ENCODE measurements at regions not wholly inside any gene's neighbourhood (a gene's known extent, or its start where the extent isn't known, plus 50 kb on each side); places are given as distances from the start of the nearest gene placed in this dataset.

- Histone ChIP-seq H3K4me3 (replicated peaks in 1 of 3; ENCODE audit: insufficient read depth in 1 of 3, low read depth in 2 of 3, low read length in 3 of 3) (no peak overlapping the region), H3K36me3 (replicated peaks in 1 of 2; ENCODE audit: control insufficient read depth in 1 of 2, insufficient read depth in 2 of 2, low read length in 2 of 2) (no peaks in the 10 kb centered on the region), H3K4me2 (ENCODE audit: low read depth, low read length) (no peak overlapping the region), H4K20me1 (ENCODE audit: insufficient read depth, low read length) (no peaks in the 10 kb centered on the region), H2AFZ (ENCODE audit: low read length) (no peak overlapping the region), H3K27me3 (ENCODE audit: control insufficient read depth in 1 of 2, insufficient read depth in 2 of 2, low read length in 2 of 2) (no peaks in the 10 kb centered on the region), H3K9ac (ENCODE audit: insufficient read depth, low read depth, low read length) (no peak overlapping the region), H3K27ac (ENCODE audit: extremely low read length, insufficient read depth, low read length) (no peak overlapping the region), H3K9me3 (ENCODE audit: low read length) (no peaks in the 10 kb centered on the region), H3K79me2 (ENCODE audit: insufficient read depth, low read length) (no peaks in the 10 kb centered on the region), H3K4me1 (ENCODE audit: insufficient read depth, low read length) (no peaks in the 10 kb centered on the region)
- 0% methylated on average over 1 of the region's 3 CpGs for WGBS (ENCODE audit: low lambda C conversion rate)
- ChIA-PET CTCF (ENCODE audit: low intra/inter-chr PET ratio, low total read pairs) (no interaction called here), POLR2A (no interaction called here)
- FAIRE-seq (no peak), DNase-seq (ENCODE audit: low spot score) (no peak), ATAC-seq (no peak)
- TF ChIP-seq ATF7-NPFF (CRISPR knock-in tag; IDR thresholded peaks at IDR 0.05; ENCODE audit: low read depth) (no peak), SNRNP70 (IDR thresholded peaks at IDR 0.05; ENCODE audit: low read depth, low read length) (no peak), CBX2 (IDR thresholded peaks at IDR 0.05; ENCODE audit: low read depth, low read length) (no peak), CBX2 (CRISPR knock-in tag; IDR thresholded peaks at IDR 0.05; ENCODE audit: low read depth) (no peak), NFKB2 (CRISPR knock-in tag; IDR thresholded peaks at IDR 0.05; ENCODE audit: borderline replicate concordance) (no peak), TOPORS (CRISPR knock-in tag; IDR thresholded peaks at IDR 0.05) (no peak), AGO1 (IDR thresholded peaks at IDR 0.05; ENCODE audit: low read depth, low read length, poor library complexity, severe bottlenecking) (no peak), HMGA1 (CRISPR knock-in tag; conservative IDR thresholded peaks at IDR 0.05) (no peak), ZBTB7A (CRISPR knock-in tag; IDR thresholded peaks at IDR 0.05) (no peak), ZNF766 (CRISPR knock-in tag; IDR thresholded peaks at IDR 0.05; ENCODE audit: borderline replicate concordance) (no peak), ZKSCAN5 (CRISPR knock-in tag; IDR thresholded peaks at IDR 0.05) (no peak), TGIF2 (CRISPR knock-in tag; IDR thresholded peaks at IDR 0.05) (no peak)
- TF ChIP-seq, protein P1, sequence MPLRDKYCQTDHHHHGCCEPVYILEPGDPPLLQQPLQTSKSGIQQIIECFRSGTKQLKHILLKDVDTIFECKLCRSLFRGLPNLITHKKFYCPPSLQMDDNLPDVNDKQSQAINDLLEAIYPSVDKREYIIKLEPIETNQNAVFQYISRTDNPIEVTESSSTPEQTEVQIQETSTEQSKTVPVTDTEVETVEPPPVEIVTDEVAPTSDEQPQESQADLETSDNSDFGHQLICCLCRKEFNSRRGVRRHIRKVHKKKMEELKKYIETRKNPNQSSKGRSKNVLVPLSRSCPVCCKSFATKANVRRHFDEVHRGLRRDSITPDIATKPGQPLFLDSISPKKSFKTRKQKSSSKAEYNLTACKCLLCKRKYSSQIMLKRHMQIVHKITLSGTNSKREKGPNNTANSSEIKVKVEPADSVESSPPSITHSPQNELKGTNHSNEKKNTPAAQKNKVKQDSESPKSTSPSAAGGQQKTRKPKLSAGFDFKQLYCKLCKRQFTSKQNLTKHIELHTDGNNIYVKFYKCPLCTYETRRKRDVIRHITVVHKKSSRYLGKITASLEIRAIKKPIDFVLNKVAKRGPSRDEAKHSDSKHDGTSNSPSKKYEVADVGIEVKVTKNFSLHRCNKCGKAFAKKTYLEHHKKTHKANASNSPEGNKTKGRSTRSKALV (CRISPR knock-in tag; IDR thresholded peaks at IDR 0.05), result no peak
- in situ Hi-C loops (cut with HindIII; ENCODE audit: extremely low pct_ligation_motif_present, low pct_unique_long_range_greater_than_20kb) (no loop called here), intact Hi-C loops (cut with micrococcal nuclease; ENCODE audit: unreplicated experiment) (no loop called here)
- BruUV-seq (replicated peaks), result no TSS peak
Measured at GRCh38 chr4:54365691-54366090, 136.6 kb downstream of the PDGFRA start.
